NCI-H1105 treated with DMSO at 0.1 percent for 48 hours (cell line): ENCODE measurements at regions not wholly inside any gene's neighbourhood (a gene's known extent, or its start where the extent isn't known, plus 50 kb on each side); places are given as distances from the start of the nearest gene placed in this dataset.
"Not testable (repeated sequence)": the region's sequence is repeated elsewhere in the genome, so short reads cannot be mapped to it uniquely, and the experiment has no call there.

Experiments
- DNase-seq: peaks from one replicate; lab custom pipeline; 2025; lab: John Stamatoyannopoulos, UW

GRCh38 chr6:93829757-93830156 is 410.4 kb upstream of the EPHA7 start:
- not testable (repeated sequence) for DNase-seq

DNA sequence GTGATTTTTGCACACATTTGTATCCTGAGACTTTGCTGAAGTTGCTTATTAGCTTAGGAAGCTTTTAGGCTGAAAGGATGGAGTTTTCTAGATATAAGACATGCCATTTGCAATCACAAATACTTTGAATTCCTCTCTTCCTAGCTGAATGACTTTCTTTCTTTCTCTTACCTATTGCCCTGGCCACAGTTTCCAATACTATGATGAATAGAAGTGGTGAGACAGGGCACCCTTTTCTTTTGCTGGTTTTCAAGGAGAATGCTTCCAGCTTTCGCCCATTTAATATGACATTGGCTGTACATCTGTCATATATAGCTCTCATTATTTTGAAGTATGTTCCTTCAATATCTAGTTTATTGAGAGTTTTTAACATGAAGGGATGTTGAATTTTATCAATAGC is 409.6 kb upstream of the EPHA7 start:
- no peak for DNase-seq

DNA sequence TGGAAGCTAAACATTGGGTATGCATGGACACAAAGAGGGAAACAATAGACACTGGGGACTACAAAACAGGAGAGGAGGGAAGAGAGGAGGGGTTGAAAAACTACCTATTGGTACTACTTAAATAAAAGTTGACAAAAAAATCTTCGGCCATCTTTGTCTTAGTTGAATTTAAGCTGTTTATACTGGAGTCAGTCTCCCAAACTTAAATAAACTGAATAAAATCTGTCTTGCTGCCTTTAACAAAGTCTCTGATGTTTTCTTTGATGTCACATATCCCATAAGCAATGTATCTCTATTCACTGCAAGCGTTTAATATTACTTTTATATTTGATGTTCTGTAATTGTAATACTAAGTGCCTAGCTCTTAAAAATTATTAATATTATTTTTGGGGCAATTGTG is 409.2 kb upstream of the EPHA7 start:
- no peak for DNase-seq

DNA sequence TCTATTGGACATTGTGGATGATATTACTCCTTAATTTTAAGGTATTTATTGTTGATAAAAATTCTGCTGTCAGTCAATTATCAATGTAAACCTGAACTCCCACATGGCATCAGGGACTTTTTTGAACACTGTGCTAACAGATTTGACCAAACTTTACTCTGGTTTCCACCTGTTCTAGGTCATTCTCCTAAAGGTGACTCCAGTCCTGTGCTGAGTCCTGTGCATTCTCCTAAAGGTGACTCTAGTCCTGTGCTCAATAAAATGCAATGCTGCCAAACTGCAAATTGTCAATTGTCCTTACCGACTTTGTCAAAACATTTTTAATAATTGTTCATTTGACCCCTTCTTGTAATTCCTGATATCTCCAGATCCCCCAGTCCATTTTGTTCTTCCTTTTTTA is 408.4 kb upstream of the EPHA7 start:
- no peak for DNase-seq

- DNase-seq = no peak
These were observed 406.6 kb upstream of the EPHA7 start for GRCh38 chr6:93825950-93826349.

DNA sequence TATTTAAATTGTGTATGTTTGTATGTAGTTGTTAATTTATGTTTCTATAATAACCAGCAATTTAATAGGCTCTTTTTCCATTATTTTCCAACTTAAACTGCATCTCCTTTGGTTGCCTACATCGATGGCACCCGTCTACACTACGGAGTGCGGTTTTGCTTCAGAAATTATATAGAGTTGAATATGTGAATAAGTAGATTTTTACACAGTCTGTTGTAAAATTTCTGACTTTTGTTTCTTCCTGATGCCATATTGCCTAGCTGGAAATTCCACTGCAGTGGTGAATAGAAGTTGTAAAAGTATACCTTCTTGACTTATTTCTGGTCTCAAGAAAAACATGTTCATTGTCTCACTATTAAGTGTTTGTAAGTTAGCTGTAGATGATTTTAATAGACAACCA is 404.1 kb upstream of the EPHA7 start:
- DNase-seq = no peak

GRCh38 chr6:93822434-93823265 is 403.3 kb upstream of the EPHA7 start:
- no peak for DNase-seq

GRCh38 chr6:93821953-93822352 is 402.6 kb upstream of the EPHA7 start:
- DNase-seq = no peak

DNA sequence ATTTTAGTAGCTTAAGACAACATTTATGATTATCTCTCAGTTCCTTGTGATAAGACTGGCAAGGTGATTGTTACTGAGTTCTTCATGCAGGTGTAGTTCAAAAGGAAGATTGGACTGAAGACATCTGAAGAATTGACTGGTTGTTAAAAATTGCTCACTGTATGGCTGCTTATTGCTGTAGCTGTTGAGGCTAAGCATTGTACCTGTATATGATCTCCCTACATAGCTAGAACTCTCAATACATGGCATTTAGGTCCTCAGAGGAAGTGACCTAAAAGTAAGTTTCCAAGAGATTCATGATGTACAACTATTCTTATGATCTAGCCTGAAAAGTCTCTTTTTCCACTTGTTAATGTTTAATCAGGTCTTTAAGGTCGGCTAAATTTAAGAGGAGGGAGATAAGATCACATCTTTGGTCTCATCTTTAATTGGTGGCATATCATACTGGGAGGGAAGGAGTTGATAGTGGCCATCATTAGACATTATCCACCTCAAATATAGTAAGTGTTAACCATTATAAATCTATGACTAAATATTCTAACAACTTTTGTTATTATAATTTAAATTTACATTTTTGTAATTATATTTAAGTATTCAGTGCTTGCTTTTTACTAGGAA is 401.2 kb upstream of the EPHA7 start:
- no peak for DNase-seq

DNA sequence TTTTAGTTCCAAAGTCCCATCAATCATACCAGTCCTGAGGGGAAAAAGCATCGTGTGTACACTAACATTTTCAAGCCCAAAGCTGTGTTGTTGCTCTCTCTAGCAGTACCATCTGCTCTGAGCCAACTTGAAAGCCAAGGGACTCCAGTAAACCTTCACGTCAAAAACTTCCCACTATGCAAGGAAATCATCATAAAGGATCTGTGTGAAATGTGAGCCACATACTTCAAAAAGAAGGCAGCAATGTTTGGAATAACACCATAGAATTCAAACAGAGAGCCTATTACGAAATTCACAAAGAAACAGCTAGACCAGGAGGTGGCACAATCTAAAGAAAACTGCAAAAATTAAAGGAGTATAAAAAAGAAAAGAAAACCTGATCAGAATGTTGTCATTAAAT is 399.8 kb upstream of the EPHA7 start:
- DNase-seq = no peak

DNA sequence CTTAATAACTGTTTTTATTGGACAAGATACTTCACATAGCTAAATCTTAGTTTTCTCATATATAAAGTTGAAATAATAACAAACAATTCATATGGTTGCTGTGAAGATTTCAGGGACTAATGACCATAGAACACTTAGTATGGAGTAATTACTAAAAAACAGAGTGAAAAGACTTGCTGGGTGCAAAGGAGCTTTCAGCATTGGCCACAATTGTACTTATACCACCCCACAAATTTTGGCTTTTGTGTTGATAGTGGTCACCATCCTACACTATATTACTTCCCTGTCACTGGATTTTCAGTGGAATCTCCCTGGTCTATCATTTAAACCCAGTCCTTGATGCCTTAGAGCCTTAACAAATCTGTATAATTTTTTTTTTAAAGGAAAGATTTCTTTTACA is 398.6 kb upstream of the EPHA7 start:
- DNase-seq = no peak

DNA sequence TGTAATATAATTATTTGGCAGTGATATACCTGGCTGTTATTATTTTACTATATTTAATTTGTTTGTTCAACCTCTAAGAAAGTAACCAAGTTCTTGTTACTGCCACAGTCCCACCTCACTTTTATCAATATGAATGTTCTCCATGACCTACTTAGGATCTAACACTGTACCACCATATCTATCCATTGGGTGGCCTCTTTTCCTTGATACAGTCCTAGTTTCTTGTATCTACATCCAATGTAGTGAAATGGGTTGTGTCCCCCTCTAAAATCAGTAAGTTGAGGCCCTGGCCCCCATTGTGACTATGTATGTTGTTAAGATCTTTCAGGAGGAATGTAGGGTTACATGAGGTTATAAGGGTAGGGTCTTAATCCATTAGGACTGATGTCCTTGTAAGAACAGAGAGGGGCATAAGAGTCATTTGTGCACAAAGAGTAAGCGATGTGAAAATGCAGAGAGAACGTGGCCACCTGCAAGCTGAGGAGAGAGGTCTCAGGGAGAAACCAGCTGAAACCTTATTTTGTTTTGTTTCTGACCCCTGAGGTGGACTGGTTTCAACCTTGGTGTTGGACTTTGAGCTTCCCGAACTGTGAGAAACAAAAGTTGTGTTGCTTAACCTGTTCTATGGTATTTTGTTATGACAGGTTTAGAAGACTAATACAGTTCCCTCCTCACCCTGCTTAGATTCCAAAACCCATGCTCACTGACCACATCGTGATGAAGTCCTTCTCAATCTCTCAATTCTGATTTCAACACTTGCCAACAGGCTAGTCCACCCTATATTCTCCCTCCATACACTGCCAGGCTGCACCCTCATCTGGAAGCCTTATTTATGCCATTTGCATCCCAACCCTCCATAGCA is 387.3 kb upstream of the EPHA7 start:
- DNase-seq = no peak

- DNase-seq = no peak
These were observed 381.9 kb upstream of the EPHA7 start for GRCh38 chr6:93801101-93801847.

- DNase-seq = no peak
These were observed 379.9 kb upstream of the EPHA7 start for GRCh38 chr6:93799226-93799625.

DNA sequence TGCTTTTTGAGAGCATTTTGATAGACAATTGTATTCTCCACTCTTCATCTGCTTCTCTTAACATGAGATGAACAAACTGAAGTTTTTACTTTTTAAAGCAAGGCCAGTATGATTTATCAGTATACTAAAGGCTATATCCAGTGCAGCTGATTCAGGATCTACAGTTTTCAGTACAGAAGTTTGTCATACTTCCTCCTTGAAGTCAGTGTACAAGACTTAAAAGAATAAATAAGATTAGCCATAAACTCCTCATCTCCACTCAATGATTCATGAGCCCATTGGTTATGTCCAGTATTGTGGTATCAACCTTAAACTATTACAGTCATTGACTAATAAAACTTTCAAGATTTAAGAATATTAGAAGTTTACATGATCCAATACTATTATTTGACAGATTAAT is 374.8 kb upstream of the EPHA7 start:
- no peak for DNase-seq

- no peak for DNase-seq
These were observed 373.4 kb upstream of the EPHA7 start for GRCh38 chr6:93792746-93793145.

GRCh38 chr6:93790981-93791380 is 371.6 kb upstream of the EPHA7 start:
- no peak for DNase-seq

DNA sequence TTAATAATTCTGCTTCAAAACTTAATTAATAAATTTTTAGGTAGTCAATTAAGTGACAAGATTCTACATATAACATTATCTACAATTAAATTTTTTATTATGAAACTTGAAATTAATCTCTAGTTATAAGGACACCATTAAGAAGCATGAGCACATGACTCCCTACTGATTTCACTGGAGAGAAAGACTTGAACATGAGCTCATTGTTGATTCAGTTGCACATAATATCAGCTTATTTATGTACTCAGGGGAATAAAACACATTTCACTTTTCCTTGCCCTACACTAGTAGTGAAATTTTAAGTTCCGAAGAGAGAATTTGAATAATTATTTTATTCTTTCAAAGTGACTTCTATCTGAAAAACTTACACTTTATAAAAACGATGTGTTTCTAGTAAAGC is 370.2 kb upstream of the EPHA7 start:
- DNase-seq = no peak

DNA sequence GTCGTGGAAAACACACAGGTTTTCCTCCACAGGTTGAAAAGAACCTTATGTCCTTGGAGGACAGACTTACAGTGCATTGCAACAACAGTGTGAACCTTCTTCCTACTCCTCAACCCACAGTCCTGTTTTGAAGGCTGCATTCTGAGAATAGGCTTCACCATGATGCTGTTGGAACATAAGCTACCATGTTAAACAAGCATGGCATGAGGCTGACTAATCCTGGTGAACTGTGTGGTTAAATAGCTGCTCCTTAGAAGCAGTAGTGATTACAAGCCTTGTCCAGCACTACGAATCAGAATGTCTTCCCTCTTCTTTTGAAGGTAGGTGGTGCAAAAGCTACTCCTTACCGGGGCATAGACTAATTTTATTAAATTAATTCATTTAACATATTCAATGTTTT is 368.5 kb upstream of the EPHA7 start:
- no peak for DNase-seq

- DNase-seq = no peak
These were observed 367.3 kb upstream of the EPHA7 start for GRCh38 chr6:93786474-93787330.

GRCh38 chr6:93785694-93786030 is 366.3 kb upstream of the EPHA7 start:
- no peak for DNase-seq
